Hepatocyte (in vitro differentiated cells): ENCODE measurements at regions not wholly inside any gene's neighbourhood (a gene's known extent, or its start where the extent isn't known, plus 50 kb on each side); places are given as distances from the start of the nearest gene placed in this dataset.
"Not testable (repeated sequence)": the region's sequence is repeated elsewhere in the genome, so short reads cannot be mapped to it uniquely, and the experiment has no call there.

ENCODE experiments used
- DNase-seq: peaks from one replicate; pipeline ENCODE4 v3.0.0-alpha.2; 2016; ENCODE audit warnings: low spot score
- H2AFZ ChIP-seq: fragments of 200-600 bp; sonication (generic); 2 replicates; pipeline ENCODE4 v1.6.0; 2016; ENCODE audit warnings: antibody characterized with exemption, mild to moderate bottlenecking
- H3K27ac ChIP-seq: fragments of 200-600 bp; sonication (generic); 2 replicates; pipeline ENCODE4 v1.5.1; 2016; ENCODE audit warnings: mild to moderate bottlenecking
- H3K27me3 ChIP-seq: fragments of 200-600 bp; sonication (generic); 2 replicates; pipeline ENCODE4 v1.6.1; 2016
- H3K36me3 ChIP-seq: fragments of 200-600 bp; sonication (generic); replicated peaks from 2 replicates; pipeline ENCODE4 v1.5.1; 2016; ENCODE audit warnings: low read depth; ENCODE audit not compliant: insufficient read depth
- H3K4me1 ChIP-seq: fragments of 200-600 bp; sonication (generic); 2 replicates; pipeline ENCODE4 v1.5.1; 2016; ENCODE audit warnings: mild to moderate bottlenecking, moderate library complexity; ENCODE audit not compliant: insufficient read depth
- H3K4me2 ChIP-seq: fragments of 200-600 bp; sonication (generic); 2 replicates; pipeline ENCODE4 v1.6.0; 2016
- H3K4me3 ChIP-seq: fragments of 200-600 bp; sonication (generic); 2 replicates; pipeline ENCODE4 v1.5.1; 2016; ENCODE audit warnings: mild to moderate bottlenecking
- H3K79me2 ChIP-seq: fragments of 200-600 bp; sonication (generic); 2 replicates; pipeline ENCODE4 v1.6.0; 2017; ENCODE audit warnings: mild to moderate bottlenecking
- H3K9me2 ChIP-seq: fragments of 200-600 bp; sonication (generic); replicated peaks from 2 replicates; pipeline ENCODE4 v1.6.0; 2017; ENCODE audit warnings: mild to moderate bottlenecking; ENCODE audit not compliant: insufficient read depth
- H3K9me3 ChIP-seq: fragments of 200-600 bp; sonication (generic); 2 replicates; pipeline ENCODE4 v1.5.1; 2016; ENCODE audit warnings: low read depth, mild to moderate bottlenecking
- H4K20me1 ChIP-seq: fragments of 200-600 bp; sonication (generic); 2 replicates; pipeline ENCODE4 v1.6.0; 2016; ENCODE audit warnings: mild to moderate bottlenecking; ENCODE audit not compliant: insufficient read depth, poor library complexity, severe bottlenecking
- CTCF ChIP-seq: fragments of 200-600 bp; sonication (generic); IDR thresholded peaks from 2 replicates; pipeline ENCODE4 v1.5.1; 2016; ENCODE audit warnings: antibody characterized with exemption, mild to moderate bottlenecking; ENCODE audit not compliant: poor library complexity
- EZH2 ChIP-seq: fragments of 200-600 bp; sonication (generic); IDR thresholded peaks from 2 replicates; pipeline ENCODE4 v1.6.1; 2016; ENCODE audit warnings: antibody characterized with exemption, mild to moderate bottlenecking, borderline replicate concordance
- EZH2phosphoT487 ChIP-seq: fragments of 200-600 bp; sonication (generic); IDR thresholded peaks from one replicate; pipeline ENCODE4 v1.6.1; 2018; ENCODE audit warnings: antibody characterized with exemption, mild to moderate bottlenecking, low read depth, moderate library complexity; ENCODE audit not compliant: unreplicated experiment, severe bottlenecking
- WGBS: methylation state at CpG from one replicate; pipeline ENCODE4 v1.1.6; 2016; ENCODE audit warnings: low lambda C conversion rate; ENCODE audit errors: missing lambda C conversion rate; 5-methylcytosine and 5-hydroxymethylcytosine counted together

DNA sequence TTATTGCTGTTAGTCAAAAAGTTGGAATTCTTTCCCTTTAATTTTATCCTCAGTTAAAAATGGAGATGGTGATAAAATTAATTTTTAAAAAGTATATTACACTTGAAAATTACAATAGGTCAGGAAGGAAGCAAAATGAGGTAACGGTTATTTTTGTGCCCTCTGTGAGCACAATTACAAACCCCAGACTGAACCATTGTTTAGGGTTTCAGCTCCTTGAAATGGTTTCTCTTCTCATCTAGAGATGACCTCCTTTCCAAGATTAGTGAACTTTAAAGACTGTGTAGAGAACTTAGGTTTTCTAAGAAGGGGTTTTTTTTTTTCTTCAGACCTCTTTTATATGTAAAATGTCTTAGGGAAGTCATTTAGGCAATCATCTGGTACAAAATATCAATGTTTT lies 126.2 kb upstream of the CHD1 start:
- no peaks in the 10 kb centered on the region for H3K27me3 ChIP-seq
- TF ChIP-seq CTCF (no peak), EZH2phosphoT487 (no peak), EZH2 (no peak)
- H3K36me3 ChIP-seq: no peaks in the 10 kb centered on the region
- WGBS: 91% methylated on average over 1 of the region's 1 CpG
- no peak overlapping the region for H3K4me3 ChIP-seq
- no peaks in the 10 kb centered on the region for H3K9me3 ChIP-seq
- no peaks in the 10 kb centered on the region for H4K20me1 ChIP-seq
- H3K4me2 ChIP-seq: no peak overlapping the region
- H3K27ac ChIP-seq: no peak overlapping the region
- H3K9me2 ChIP-seq: no peaks in the 10 kb centered on the region
- no peak overlapping the region for H2AFZ ChIP-seq
- no peaks in the 10 kb centered on the region for H3K79me2 ChIP-seq
- DNase-seq: no peak
- H3K4me1 ChIP-seq: no peaks in the 10 kb centered on the region

DNA sequence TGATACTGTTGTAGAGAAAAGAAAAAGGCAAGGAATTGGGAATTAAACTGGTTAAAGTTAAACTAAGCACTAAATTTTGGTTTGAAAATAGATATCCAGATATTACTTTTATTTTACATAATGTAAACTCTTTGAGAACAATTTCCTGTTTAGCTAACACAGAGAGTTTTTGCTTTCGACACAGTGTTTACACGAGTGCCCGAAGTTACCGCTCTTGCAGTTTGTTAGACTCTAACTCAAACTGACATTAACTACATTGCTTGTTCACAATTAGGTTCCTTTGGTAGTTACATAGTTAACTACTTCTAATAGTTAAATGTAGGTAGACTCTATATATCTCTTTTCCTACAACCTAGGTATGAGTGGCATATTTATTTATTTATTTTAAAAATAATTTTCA lies 117.1 kb upstream of the CHD1 start:
- no peak for DNase-seq
- H3K79me2 ChIP-seq: no peaks in the 10 kb centered on the region
- H3K9me3 ChIP-seq: no peaks in the 10 kb centered on the region
- H3K4me1 ChIP-seq: no peaks in the 10 kb centered on the region
- TF ChIP-seq EZH2phosphoT487: no peak
- no peak for TF ChIP-seq CTCF
- no peak for TF ChIP-seq EZH2
- no peaks in the 10 kb centered on the region for H3K27me3 ChIP-seq
- WGBS: 36% methylated on average over 4 of the region's 4 CpGs
- no peaks in the 10 kb centered on the region for H3K36me3 ChIP-seq
- no peak overlapping the region for H3K4me3 ChIP-seq
- H3K9me2 ChIP-seq: no peaks in the 10 kb centered on the region
- no peaks in the 10 kb centered on the region for H4K20me1 ChIP-seq
- H3K27ac ChIP-seq: no peak overlapping the region
- H2AFZ ChIP-seq: peak overlapping the region; percentile 35
- H3K4me2 ChIP-seq: peak overlapping the region; percentile 43

DNA sequence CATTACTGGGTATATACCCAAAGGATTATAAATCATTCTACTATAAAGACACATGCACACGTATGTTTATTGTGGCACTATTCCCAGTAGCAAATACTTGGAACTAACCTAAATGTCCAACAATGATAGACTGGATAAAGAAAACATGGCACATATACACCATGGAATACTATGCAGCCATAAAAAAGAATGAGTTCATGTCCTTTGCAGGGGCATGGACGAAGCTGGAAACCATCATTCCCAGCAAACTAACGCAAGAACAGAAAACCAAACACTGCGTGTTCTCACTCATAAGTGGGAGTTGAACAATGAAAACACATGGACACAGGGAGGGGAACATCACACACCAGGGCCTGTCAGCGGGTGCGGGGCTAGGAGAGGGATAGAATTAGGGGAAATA lies 114.5 kb upstream of the CHD1 start:
- 90% methylated on average over 6 of the region's 6 CpGs for WGBS
- H3K9me2 ChIP-seq, H3K4me1 ChIP-seq: not testable (repeated sequence)

GRCh38 chr5:99037668-99038067 lies 108.9 kb upstream of the CHD1 start:
- Histone ChIP-seq H3K9me3 (no peaks in the 10 kb centered on the region), H3K9me2 (no peaks in the 10 kb centered on the region), H3K4me3 (no peak overlapping the region), H3K27ac (no peak overlapping the region), H3K4me2 (no peak overlapping the region), H2AFZ (no peak overlapping the region), H3K27me3 (no peaks in the 10 kb centered on the region), H3K79me2 (no peaks in the 10 kb centered on the region), H3K4me1 (no peaks in the 10 kb centered on the region), H3K36me3 (no peaks in the 10 kb centered on the region), H4K20me1 (no peaks in the 10 kb centered on the region)
- no peak for TF ChIP-seq EZH2
- TF ChIP-seq CTCF: no peak
- TF ChIP-seq EZH2phosphoT487: no peak
- no peak for DNase-seq
- 72% methylated on average over 8 of the region's 8 CpGs for WGBS

More for the DNA sequence above, 114.5 kb upstream of the CHD1 start:
- not testable (repeated sequence) for H3K79me2 ChIP-seq, H3K27me3 ChIP-seq, H3K36me3 ChIP-seq, H2AFZ ChIP-seq, H3K4me3 ChIP-seq, H3K27ac ChIP-seq, H3K4me2 ChIP-seq, H3K9me3 ChIP-seq, H4K20me1 ChIP-seq, DNase-seq
